CD14-positive monocyte (primary cell): ENCODE measurements at regions not wholly inside any gene's neighbourhood (a gene's known extent, or its start where the extent isn't known, plus 50 kb on each side); places are given as distances from the start of the nearest gene placed in this dataset.

ENCODE experiments used
- DNase-seq, 3 donors: peaks; one replicate each; pipeline ENCODE4 v3.0.0-alpha.2; 2011 to 2022
- H2AFZ ChIP-seq: 2 replicates; pipeline ENCODE4 v1.6.0; 2012; ENCODE audit warnings: mild to moderate bottlenecking, low read depth, low read length, inconsistent platforms; ENCODE audit not compliant: insufficient read depth, poor library complexity, severe bottlenecking
- H3K27ac ChIP-seq, 2 donors: 1 replicate in 1 of 2; 2 replicates in 1 of 2; pipeline ENCODE4 v1.5.1; 2012 to 2013; ENCODE audit warnings: low read length in 2 of 2, control low read depth in 1 of 2, inconsistent platforms in 1 of 2, low read depth in 1 of 2, mild to moderate bottlenecking in 1 of 2
- H3K27me3 ChIP-seq, 2 donors: one replicate each; pipeline versions ENCODE4 v1.6.0 to v1.6.1; 2011 to 2013; ENCODE audit warnings: low read length in 2 of 2; ENCODE audit not compliant: control insufficient read depth in 2 of 2, insufficient read depth in 2 of 2
- H3K36me3 ChIP-seq, 2 donors: replicated peaks in 1 of 2; 1 replicate in 1 of 2; 2 replicates in 1 of 2; pipeline versions ENCODE4 v1.5.1 to v1.6.1; 2012 to 2013; ENCODE audit warnings: low read length in 2 of 2, control low read depth in 1 of 2, inconsistent platforms in 1 of 2, mild to moderate bottlenecking in 1 of 2; ENCODE audit not compliant: insufficient read depth in 2 of 2, control insufficient read depth in 1 of 2
- H3K4me1 ChIP-seq, 2 donors: 1 replicate in 1 of 2; 2 replicates in 1 of 2; pipeline versions ENCODE4 v1.5.1 to v1.6.1; 2012 to 2013; ENCODE audit warnings: low read length in 2 of 2, control low read depth in 1 of 2, inconsistent platforms in 1 of 2, mild to moderate bottlenecking in 1 of 2, moderate library complexity in 1 of 2; ENCODE audit not compliant: insufficient read depth in 2 of 2, control insufficient read depth in 1 of 2
- H3K4me2 ChIP-seq: replicated peaks from 2 replicates; pipeline ENCODE3; 2012; ENCODE audit warnings: low read length, moderate library complexity, mild to moderate bottlenecking; ENCODE audit not compliant: poor library complexity, severe bottlenecking; ENCODE audit errors: extremely low read depth
- H3K4me3 ChIP-seq, 3 experiments: fragments of 200-600 bp in 1 of 3; sonication (generic) in 1 of 3; replicated peaks in 1 of 3; 1 replicate in 2 of 3; 2 replicates in 1 of 3; pipeline ENCODE4 v1.5.1; 2011 to 2013; ENCODE audit warnings: low read length in 3 of 3, mild to moderate bottlenecking in 3 of 3, control low read depth in 2 of 3, low read depth in 2 of 3, inconsistent platforms in 1 of 3, moderate library complexity in 1 of 3
- H3K79me2 ChIP-seq: 2 replicates; pipeline ENCODE4 v1.6.0; 2012; ENCODE audit warnings: mild to moderate bottlenecking, control low read depth, inconsistent platforms, low read length, moderate library complexity; ENCODE audit not compliant: insufficient read depth
- H3K9ac ChIP-seq: 2 replicates; pipeline ENCODE4 v1.6.0; 2017; ENCODE audit warnings: low read length, mild to moderate bottlenecking; ENCODE audit not compliant: insufficient read depth, poor library complexity, severe bottlenecking
- H3K9me3 ChIP-seq, 2 donors: replicated peaks in 1 of 2; 1 replicate in 1 of 2; 2 replicates in 1 of 2; pipeline versions ENCODE4 v1.5.1 to v1.6.1; 2012 to 2013; ENCODE audit warnings: low read length in 2 of 2, control low read depth in 1 of 2; ENCODE audit not compliant: control insufficient read depth in 1 of 2, insufficient read depth in 1 of 2
- H4K20me1 ChIP-seq: 2 replicates; pipeline ENCODE4 v1.6.0; 2012; ENCODE audit warnings: mild to moderate bottlenecking, low read length, control low read depth, moderate library complexity; ENCODE audit not compliant: insufficient read depth
- H3K27ac Mint-ChIP-seq, 7 donors: one replicate each; pipeline ENCODE4 v1.8.0; 2020; ENCODE audit warnings: mild to moderate bottlenecking in 7 of 7, mixed read lengths in 7 of 7, moderate library complexity in 6 of 7, inconsistent platforms in 2 of 7
- H3K27me3 Mint-ChIP-seq, 3 donors: one replicate each; pipeline ENCODE4 v1.8.0; 2021 to 2022; ENCODE audit warnings: low read depth in 3 of 3, mild to moderate bottlenecking in 3 of 3, mixed read lengths in 3 of 3, moderate library complexity in 3 of 3, inconsistent platforms in 1 of 3
- H3K36me3 Mint-ChIP-seq, 2 donors: one replicate each; pipeline ENCODE4 v1.8.0; 2020; ENCODE audit warnings: mixed read lengths in 2 of 2, inconsistent platforms in 1 of 2, mild to moderate bottlenecking in 1 of 2
- H3K4me1 Mint-ChIP-seq: one replicate; pipeline ENCODE4 v1.8.0; 2020; ENCODE audit warnings: mild to moderate bottlenecking, mixed read lengths
- H3K4me3 Mint-ChIP-seq, 2 donors: one replicate each; pipeline ENCODE4 v1.8.0; 2020; ENCODE audit warnings: mild to moderate bottlenecking in 2 of 2, mixed read lengths in 2 of 2, moderate library complexity in 1 of 2
- H3K9me3 Mint-ChIP-seq, 7 donors: one replicate each; pipeline ENCODE4 v1.8.0; 2020 to 2022; ENCODE audit warnings: mixed read lengths in 7 of 7, mild to moderate bottlenecking in 6 of 7, moderate library complexity in 6 of 7, inconsistent platforms in 2 of 7
- WGBS: methylation state at CpG from one replicate; pipeline ENCODE4 v1.1.5; 2013; ENCODE audit warnings: missing lambda C conversion rate; ENCODE audit not compliant: insufficient coverage; 5-methylcytosine and 5-hydroxymethylcytosine counted together
- intact Hi-C, 2 donors: fragments of 100-400 bp; cut with micrococcal nuclease; formaldehyde crosslinking; loops; one replicate each; pipeline versions ENCODE4 v1.15.0 to v1.15.1; 2023
- TF ChIP-seq, protein P1 (sequence below): fragments of 200-600 bp; IDR thresholded peaks from one replicate; pipeline ENCODE4 v1.8.0; 2022; ENCODE audit warnings: antibody characterized with exemption, mild to moderate bottlenecking

DNA sequence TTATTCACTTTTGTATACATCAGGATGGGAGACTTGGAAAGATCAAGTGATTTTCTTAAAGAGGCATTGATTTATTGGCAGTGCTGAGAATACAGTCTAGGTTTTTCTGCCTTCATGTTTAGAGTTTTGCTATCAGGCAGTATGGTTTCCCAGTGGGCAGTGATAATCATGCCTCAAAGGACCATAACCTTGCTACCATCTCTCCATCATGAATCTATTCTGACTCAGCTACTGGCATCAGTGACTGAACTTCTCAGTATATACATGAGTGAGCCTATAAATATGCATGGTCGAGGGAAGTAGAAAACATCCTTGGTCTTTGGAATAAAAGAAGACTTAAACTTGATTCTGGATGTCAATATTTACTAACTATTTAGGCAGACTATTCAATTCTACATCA is 562.0 kb upstream of the AADAT start:
- peaks cover 0 to 4% (median 0%) of the 10 kb centered on the region in 7 donors for H3K9me3 Mint-ChIP-seq
- H3K27me3 Mint-ChIP-seq: no peaks in the 10 kb centered on the region
- Histone ChIP-seq H3K9ac (no peak overlapping the region), H3K4me2 (no peak overlapping the region), H3K79me2 (no peaks in the 10 kb centered on the region), H4K20me1 (no peaks in the 10 kb centered on the region), H3K27ac (no peak overlapping the region), H3K36me3 (no peaks in the 10 kb centered on the region), H3K9me3 (no peaks in the 10 kb centered on the region), H2AFZ (no peak overlapping the region), H3K27me3 (no peaks in the 10 kb centered on the region), H3K4me1 (no peaks in the 10 kb centered on the region), H3K4me3 (no peak overlapping the region)
- H3K27ac Mint-ChIP-seq: no peak overlapping the region
- no CpG with 5 or more reads among the region's 1 CpG for WGBS
- H3K36me3 Mint-ChIP-seq: no peaks in the 10 kb centered on the region
- TF ChIP-seq, protein P1, sequence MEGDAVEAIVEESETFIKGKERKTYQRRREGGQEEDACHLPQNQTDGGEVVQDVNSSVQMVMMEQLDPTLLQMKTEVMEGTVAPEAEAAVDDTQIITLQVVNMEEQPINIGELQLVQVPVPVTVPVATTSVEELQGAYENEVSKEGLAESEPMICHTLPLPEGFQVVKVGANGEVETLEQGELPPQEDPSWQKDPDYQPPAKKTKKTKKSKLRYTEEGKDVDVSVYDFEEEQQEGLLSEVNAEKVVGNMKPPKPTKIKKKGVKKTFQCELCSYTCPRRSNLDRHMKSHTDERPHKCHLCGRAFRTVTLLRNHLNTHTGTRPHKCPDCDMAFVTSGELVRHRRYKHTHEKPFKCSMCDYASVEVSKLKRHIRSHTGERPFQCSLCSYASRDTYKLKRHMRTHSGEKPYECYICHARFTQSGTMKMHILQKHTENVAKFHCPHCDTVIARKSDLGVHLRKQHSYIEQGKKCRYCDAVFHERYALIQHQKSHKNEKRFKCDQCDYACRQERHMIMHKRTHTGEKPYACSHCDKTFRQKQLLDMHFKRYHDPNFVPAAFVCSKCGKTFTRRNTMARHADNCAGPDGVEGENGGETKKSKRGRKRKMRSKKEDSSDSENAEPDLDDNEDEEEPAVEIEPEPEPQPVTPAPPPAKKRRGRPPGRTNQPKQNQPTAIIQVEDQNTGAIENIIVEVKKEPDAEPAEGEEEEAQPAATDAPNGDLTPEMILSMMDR: no peak
- H3K4me3 Mint-ChIP-seq: no peak overlapping the region
- no peak for DNase-seq
- intact Hi-C loops: no loop called here
- H3K4me1 Mint-ChIP-seq: no peaks in the 10 kb centered on the region

DNA sequence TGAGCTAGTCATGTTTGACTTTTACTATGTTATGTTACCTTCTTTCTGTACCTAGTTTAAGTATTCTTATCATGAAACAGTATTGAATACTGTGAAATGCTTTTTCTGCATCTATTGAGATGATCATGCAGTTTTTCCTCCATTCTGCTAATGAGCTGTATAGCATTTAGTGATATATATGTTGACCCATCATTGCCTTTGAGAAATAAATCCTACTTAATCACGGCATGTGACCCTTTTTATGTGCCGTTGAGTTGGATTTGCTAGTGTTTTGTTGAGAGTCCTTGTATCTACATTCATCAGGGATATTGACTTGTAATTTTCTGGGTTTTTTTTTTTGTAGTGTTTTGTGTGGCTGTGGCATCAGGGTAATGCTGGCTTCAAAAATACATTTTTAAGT is 537.7 kb upstream of the AADAT start:
- H3K9me3 Mint-ChIP-seq: peaks cover 6 to 25% (median 10%) of the 10 kb centered on the region in 7 donors
- H3K4me3 ChIP-seq: no peak overlapping the region
- TF ChIP-seq, protein P1: no peak
- H3K9ac ChIP-seq: no peak overlapping the region
- H3K36me3 ChIP-seq: no peaks in the 10 kb centered on the region
- H3K79me2 ChIP-seq: no peaks in the 10 kb centered on the region
- peaks cover 0 to 1% (median 0%) of the 10 kb centered on the region in 3 donors for H3K27me3 Mint-ChIP-seq
- H3K4me1 ChIP-seq: no peaks in the 10 kb centered on the region
- no peaks in the 10 kb centered on the region for H4K20me1 ChIP-seq
- WGBS: 80% methylated on average over 1 of the region's 2 CpGs
- no peaks in the 10 kb centered on the region for H3K4me1 Mint-ChIP-seq
- no peak overlapping the region for H2AFZ ChIP-seq
- H3K9me3 ChIP-seq: peaks cover 12 to 18% of the 10 kb centered on the region in 2 donors
- no peaks in the 10 kb centered on the region for H3K36me3 Mint-ChIP-seq
- H3K27ac ChIP-seq: no peak overlapping the region
- no peak overlapping the region for H3K27ac Mint-ChIP-seq
- H3K4me3 Mint-ChIP-seq: no peak overlapping the region
- H3K4me2 ChIP-seq: no peak overlapping the region
- intact Hi-C loops: no loop called here
- no peak for DNase-seq
- H3K27me3 ChIP-seq: no peaks in the 10 kb centered on the region
